ENCODE measurements at regions not wholly inside any gene's neighbourhood (a gene's known extent, or its start where the extent isn't known, plus 50 kb on each side); places are given as distances from the start of the nearest gene placed in this dataset.

DNA sequence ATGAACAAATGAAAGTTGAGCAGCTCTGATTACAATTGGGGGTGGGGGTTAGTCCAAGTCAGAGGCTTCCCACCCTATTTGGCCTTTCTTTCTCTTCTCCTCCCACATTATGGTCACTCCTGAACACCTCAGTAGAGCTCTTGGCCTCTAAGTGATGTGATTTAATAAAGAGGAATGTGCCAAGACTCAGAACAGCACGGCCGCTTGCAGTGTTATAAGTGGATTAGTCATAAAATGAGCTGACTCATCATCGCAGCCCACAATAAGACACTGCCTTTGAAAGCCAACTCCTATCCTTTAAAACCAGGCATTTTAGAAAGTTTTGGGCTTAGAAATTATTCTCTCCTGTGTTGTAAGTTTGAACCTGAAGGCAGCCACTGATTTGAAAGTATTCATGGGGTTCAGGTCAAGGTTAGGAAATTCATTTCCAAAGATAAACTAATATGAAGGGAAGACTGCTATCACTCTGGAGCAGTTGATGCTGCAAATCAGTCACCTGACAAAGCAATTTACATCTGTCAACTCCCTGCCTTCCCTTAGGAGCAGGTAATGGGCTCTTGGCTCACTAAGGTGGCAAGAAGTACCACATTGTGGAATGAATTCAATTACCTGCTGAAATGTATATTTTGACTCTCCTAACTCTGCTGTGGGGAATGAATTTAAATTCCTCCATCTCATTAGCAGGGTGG lies 283.6 kb upstream of the NMUR2 start:
- no peak for DNase-seq (ENCODE audit: low read depth, low spot score)

DNA sequence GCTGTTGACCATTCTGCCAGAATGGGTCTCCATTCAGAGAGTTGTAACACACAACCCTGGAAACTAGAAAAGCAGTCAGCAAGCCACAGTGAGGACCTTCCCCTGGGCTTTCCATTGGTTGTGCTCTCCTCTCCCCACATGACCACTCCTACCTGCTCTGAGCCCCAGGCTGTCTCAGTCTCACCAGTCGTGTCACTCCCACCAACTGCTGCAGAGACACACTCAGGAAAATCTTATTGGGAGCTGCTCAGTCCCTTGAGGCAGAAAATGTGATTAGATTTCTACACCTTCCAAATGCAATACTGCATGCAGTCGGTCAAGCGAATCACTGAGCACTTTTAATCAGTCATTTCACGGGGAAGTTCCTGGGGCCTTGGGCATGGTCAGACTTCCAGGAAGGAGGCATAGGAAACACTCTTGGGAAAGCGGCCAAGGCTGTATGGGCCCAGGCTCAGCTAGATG lies 284.2 kb upstream of the NMUR2 start:
- DNase-seq (ENCODE audit: low read depth, low spot score): peak; percentile 9

DNA sequence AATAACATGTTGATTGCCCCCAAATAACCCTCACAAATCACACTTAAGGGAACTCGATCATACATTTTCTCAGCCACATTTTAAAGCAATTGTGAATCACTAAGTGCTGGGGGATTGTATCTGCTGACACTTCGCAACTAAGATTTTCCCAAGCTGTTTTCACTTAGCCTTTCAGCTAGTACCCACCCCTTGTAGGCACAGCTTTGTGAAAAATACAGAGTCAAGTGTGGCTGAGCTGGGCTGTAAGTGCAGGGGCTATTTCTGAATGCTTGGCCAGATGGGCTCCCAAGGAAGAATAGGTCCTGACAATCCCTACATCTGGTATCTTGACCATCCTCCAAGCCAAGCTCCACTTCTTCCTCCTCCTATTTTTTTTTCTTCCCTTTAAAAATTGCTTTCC lies 289.2 kb upstream of the NMUR2 start:
- no peak for DNase-seq (ENCODE audit: low read depth, low spot score)

DNA sequence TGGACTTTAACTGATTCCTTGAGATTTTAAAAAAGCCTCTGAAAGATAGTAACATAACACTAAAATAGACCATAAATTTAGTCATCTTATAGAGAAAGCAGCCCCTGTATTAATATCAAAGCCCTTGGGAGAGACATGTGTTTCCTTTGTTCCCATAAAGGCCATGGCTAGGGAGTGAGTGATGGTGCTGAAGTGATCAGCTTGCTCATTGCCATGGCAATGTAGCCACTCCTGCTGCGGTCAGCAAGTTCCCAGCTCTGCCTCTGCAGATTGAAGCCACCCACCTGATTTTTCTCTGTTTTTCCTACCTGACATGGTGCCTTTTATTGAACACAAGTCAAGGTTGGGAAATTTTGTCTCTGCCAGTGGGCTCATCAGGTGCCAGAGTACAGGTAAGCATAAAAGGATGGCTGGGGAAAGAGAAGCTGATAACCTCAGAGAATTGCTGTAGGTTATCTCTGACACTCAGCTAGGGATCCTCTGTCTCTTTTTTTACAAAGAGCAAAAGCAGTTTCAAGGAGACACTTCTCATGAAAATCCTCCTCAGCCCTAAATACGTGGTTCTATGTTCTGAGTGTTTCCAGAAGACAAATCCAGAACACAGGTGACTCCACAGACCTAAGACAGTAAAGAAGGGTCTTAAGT lies 296.3 kb upstream of the NMUR2 start:
- no peak for DNase-seq (ENCODE audit: low read depth, low spot score)

DNA sequence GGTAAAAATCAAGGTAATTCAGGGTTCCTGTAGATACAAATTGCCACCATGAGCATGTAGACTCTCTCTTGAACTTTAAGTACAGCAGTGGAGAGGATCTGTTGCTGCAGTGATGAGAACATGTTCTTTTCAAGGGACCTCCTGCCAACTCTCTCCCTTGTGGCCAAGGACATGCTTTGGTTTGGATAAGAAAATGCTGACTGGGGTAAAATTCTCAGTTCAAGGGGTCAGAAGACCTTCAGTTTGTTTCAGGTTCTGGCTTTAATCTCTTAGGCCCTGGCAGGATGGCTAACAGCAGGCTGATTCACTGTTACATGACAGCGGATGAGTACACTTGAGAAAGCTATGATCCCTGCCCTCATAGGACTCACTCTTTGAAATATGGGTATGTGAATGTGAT lies 299.2 kb upstream of the NMUR2 start:
- DNase-seq (ENCODE audit: low read depth, low spot score): no peak

DNA sequence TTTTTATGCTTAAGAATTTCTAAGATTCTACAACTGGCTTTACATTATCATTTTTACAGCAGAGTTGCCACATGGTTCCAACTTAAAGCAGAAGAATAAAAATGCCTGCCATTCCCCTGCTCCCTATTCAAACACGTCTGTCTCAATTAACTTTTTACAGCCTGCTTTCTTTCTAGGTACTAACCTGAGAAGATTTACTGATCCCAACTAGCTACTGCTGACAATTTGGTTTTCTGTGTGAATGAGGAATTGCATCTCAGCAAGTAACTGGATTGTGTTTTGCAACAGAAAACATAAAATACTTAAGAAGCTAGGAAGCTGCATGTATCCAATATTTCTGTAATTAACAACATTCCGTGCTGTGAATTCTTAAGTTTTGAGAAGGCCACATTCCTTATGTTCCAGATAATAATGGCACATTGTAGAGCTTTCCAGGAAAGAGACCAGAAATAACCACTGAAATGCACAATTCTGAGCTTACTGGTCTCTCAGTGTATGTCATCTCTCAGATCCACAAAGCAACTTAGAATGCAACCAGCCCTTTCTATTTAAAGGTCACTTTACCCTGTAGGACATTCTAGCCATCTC lies 306.8 kb upstream of the NMUR2 start:
- no peak for DNase-seq (ENCODE audit: low read depth, low spot score)

DNA sequence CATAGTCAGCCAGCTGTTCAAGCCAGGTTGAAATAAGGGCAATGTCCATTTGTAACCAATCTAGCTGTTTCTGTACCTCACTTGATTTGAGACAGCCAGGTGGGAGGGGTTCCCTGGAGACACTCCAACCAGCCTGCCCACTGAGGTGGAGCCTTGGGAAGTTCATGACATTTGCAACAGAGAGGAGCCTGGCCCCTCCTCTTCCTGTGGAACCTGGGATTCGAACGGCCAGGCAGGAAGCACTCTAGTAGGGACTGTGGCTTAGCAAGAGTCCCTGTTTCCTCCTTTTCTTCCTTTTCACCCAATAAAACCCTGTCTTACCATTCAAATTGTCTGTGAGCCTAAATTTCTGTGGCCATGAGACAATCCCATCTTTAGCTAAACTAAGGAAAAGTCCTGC lies 312.3 kb upstream of the NMUR2 start:
- no peak for DNase-seq (ENCODE audit: low read depth, low spot score)

DNA sequence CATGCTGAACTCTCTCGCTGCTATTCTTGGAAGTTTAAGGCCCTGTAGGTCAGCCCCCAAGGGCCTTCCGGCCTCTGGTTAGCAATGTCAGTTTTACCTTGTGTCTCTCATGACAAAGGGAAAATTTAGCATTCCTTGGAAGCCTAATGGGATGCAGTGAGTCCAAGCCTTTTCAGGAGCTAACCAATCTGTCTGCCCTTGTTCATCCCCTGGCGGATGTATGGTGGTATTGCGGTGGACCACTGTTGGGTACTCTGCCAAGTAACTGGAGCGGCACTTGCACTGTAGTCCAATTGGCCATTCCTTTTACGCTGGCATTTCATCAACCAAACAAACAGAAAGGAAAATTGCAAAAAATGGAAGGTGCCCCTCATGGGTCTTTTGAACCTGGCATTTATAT lies 318.4 kb upstream of the NMUR2 start:
- DNase-seq (ENCODE audit: low read depth, low spot score): peak; percentile 5

DNA sequence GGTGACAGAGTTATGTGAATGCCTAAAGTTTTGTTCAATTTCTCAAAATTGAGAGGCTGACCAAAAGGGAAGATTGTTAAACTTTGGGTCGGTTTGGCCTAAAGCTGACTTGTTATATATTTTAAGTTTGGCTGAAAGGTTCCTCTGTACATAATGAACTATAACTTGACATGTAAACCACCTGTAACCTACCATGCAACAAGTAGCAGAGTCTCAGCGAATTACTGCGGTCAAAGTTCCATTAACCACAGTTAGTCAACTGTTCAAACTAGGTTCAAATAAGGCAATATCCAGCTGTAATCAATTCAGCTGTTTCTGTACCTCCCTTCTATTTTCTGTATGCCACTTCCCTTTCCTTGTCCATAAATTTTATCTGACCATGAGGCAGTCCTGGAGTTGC lies 325.1 kb upstream of the NMUR2 start:
- DNase-seq (ENCODE audit: low read depth, low spot score): no peak

DNA sequence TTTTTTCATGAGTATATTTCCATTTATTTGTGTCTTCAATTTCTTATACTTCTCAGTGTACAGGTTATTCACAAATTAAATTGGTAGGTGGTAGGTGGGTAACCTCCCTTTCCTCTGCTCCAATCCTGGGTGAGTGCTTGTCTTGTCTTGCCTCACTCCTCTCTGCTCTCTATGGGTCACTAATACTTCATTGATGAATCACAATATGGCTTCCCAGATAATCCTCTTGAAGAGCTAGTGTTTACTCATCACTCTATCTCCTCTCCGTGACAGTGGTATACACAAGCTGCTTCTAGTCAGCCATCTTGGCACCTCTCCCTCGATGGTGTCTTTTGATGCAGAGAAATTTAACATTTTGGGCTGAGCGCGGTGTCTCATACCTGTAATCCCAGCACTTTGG lies 331.8 kb upstream of the NMUR2 start:
- no peak for DNase-seq (ENCODE audit: low read depth, low spot score)

DNA sequence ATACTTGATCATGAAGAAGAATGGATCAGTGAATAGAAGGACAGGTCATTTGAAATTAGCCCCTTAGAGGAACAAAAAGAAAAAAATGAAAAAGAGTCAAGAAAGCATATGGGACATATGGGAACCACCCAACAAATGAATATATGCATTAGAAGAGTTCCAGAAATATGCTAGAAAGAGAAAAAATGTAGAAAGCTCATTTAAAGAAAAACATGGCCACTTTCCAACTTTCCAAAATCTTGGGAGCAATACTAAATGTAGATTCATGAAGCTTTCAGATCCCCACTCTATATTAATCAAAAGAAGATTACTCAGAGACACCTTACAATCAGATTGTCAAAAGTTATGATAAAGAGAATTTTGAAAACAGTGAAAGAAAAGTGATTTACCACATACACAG lies 334.8 kb upstream of the NMUR2 start:
- DNase-seq (ENCODE audit: low read depth, low spot score): no peak

DNA sequence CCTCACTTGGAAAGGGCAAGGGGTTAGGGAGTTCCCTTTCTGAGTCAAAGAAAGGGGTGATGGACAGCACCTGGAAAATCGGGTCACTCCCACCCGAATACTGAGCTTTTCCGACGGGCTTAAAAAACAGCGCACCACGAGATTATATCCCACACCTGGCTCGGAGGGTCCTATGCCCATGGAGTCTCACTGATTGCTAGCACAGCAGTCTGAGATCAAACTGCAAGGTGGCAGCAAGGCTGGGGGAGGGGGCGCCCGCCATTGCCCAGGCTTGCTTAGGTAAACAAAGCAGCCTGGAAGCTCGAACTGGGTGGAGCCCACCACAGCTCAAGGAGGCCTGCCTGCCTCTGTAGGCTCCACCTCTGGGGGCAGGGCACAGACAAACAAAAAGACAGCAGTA lies 336.0 kb upstream of the NMUR2 start:
- DNase-seq (ENCODE audit: low read depth, low spot score): peak; percentile 18

DNA sequence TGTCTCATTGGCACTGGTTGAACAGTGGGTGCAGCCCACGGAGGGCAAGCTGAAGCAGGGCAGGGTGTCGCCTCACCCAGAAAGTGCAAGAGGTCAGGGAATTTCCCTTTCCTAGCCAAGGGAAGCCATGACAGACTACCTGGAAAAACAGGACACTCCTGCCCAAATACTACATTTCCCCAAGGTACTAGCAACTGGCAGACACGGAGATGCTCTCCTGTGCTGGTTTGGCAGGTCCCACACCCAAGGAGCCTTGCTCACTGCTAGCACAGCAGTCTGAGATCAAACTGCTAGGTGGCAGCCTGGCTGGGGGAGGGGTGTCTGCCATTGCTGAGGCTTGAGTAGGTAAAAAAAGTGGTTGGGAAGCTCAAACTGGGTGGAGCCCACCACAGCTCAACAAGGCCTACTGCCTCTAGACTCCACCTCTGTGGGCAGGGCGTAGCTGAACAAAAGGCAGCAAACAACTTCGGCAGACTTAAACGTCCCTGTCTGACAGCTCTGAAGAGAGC lies 382.7 kb upstream of the NMUR2 start:
- DNase-seq (ENCODE audit: low read depth, low spot score): peak; percentile 42

DNA sequence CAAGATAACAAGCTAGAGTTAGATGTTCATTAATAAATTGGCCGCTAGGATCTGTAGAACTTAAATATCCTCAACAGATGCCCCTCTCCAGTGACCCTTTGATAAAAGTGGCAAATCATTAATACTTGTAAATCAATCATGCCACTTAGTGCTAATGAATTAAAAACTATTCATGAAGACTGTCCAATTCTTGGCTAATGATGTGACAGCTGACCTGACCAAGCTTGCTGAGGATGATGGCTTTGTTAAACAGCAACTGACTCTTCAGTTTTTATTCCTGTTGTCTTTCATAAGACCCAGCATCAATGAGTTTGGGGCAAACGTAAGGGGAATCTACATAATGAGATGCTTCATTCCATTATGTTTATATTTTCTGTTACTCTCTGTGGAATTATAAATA lies 396.8 kb upstream of the NMUR2 start:
- no peak for DNase-seq (ENCODE audit: low read depth, low spot score)

DNA sequence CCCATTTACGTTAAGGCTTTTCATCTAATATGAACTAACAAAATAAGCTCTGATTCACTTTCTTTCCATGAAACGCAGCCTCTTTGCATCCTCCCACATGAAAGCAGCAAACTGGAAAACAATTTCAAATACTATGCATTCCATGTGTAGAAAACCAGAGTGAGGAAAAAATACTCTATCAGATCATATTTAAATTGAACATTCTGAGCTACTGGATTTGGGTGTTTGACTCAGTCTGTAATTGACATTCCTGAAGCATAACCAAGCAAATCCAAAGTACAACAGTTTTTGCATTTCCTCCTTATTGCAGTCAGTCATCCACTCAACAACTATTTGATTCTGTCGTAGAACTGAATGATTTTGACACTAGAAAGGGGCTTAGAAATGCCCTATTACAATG lies 399.1 kb upstream of the NMUR2 start:
- DNase-seq (ENCODE audit: low read depth, low spot score): no peak

DNA sequence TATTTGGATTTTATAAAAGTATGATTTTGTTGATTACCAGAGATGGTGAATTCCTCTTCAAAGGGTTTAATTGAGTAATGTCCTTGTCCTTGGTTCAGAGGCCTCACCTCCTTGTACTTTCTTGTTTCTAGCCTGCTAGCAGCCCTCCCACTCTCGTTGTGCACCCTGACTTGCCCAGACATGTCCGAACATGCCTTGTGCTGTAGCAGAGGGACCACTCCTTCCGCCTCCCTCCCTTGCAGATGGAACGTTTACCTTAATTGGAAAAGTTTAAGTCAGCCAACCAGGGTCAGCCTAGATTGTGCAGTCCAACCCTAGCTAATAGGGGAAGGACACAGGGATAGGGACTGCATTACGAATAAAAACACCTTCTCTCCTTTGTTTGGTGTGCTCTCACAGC lies 406.9 kb upstream of the NMUR2 start:
- DNase-seq (ENCODE audit: low read depth, low spot score): peak; percentile 14

DNA sequence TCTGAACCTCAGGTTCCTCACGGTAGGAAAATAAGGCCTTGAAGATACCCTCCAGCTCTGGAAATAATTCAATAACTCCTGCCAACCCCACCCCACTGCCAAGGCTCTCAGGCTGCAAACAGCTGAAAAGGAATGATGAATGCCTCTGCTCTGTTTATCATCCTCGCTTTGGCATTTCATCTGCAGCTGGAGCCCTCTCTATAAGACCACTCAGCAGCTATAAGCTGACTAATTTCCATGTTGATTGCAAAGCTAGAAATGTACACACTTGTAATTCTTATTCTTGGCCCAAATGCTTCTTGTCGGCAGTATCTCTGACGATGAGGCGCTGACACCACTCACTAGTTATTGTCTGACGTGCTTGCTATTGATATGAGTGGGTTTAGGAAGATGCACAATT lies 408.4 kb upstream of the NMUR2 start:
- DNase-seq (ENCODE audit: low read depth, low spot score): no peak

DNA sequence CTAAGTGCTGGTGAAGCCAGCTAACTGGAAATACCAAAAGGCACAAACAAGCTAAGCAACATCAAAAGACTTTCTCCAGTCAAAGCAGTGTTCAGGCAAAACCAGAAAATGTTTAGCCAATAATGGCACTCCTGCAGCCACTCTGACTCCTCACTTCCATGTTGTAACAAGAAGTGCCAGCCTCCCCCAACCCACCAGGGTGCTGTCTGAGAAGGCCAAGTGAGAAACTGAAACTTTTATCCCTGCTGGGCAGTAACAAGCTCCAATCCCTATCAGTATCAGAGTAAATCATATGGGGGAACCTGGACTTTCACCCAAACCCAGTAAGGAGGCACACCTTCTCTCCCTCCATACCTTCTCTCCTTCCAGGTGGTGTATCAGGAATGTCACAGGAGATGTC lies 414.8 kb upstream of the NMUR2 start:
- DNase-seq (ENCODE audit: low read depth, low spot score): peak; percentile 8

DNA sequence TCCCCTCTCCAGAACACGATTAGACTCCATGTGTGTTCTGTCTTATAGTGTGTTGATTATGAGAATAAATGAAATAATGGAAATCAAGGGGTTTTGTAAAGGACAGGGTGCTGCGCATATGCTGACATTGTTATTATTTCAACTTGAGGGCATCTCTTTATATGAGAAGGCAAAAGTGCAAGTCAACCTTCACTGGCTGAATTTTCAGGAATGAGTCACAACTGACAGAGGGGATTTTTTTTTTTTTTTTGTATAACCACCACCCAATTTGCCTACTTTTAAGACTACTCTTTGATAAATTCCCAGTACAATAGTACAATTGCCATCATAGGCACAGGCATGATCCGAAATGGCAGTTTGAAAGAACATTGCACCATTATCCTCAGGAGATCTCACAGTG lies 419.2 kb upstream of the NMUR2 start:
- DNase-seq (ENCODE audit: low read depth, low spot score): no peak

DNA sequence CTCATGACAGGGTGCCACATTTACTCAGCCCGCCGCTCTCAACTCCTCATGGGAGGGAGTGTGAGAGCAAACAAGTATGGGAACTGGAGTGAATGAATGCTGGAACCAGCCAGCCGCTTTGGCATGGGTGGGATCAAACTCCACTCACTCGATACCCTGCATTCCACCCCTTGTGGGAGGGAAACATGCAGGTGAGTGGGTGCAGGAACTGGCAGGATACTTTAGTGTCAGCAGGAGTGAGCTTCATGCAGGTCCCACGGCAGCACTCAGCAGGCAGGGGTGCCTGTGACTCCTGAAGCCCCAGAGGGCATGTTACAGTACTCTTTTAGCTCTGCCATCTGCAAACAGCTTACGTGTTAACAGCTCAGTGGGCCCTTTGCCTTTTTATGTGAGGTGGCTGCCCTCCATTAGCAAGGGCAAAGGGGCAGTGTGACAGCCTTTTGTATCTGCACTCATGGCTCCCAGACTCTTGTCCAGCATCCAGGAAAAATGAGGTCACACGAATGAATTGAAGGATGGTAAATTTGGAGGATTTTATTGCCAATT lies 433.2 kb upstream of the NMUR2 start:
- no peak for DNase-seq (ENCODE audit: low read depth, low spot score)

DNA sequence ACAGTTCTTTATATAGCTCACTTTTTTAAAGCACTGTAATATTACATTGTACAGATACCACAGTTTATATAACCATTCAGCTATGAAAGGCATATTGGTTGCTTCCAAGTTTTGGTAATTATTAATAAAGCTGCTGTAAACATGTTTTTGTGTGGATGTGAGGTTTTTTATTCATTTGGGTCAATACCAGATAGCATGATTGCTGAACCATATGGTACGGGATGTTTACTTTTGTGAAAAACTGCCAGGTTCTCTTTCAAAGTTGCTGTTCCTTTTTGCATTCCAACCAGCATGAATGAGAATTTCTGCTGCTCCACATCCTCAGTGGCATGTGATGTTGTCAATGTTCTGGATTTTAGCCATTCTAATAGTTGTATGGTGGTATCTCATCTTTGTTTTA lies 439.6 kb upstream of the NMUR2 start:
- no peak for DNase-seq (ENCODE audit: low read depth, low spot score)

DNA sequence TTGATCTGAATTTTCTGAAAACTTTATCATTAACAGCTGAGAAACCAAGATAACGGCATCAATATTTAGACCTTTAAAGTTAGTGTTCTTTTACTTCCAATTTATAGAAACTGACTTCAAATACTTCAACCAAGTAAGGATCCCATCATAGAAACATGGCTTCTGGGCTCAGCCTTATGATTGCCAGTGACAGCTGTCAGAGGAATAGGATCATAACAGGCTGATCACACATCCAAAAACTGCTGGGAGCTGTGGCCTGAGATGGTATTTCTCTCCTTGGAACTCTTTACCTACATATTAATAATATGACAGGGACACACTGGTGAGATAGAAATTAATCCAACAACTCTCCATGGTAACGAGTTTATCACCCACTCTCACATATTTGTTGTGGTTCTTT lies 448.3 kb upstream of the NMUR2 start:
- no peak for DNase-seq (ENCODE audit: low read depth, low spot score)

DNA sequence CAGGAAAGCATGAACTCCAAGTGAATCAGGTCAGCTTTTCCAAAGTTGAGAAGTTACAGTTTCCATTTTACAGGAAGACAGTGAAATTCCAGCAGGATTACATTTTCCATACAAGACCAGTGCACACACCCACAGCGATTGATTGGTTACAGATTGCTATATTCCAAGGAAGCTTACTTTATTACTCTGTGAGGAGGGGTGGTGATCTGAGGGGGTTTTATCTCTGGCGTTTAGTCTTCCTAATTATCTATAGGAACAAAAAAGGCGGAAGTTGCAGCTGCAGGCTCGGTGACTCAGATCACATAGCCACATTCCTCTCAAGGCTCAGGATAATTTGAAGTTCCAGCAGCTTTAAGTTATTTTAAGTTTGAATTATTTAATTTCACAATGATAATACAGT lies 450.4 kb upstream of the NMUR2 start:
- DNase-seq (ENCODE audit: low read depth, low spot score): peak; percentile 16

Data from ELF-1 (cell line).